ENCODE measurements at regions not wholly inside any gene's neighbourhood (a gene's known extent, or its start where the extent isn't known, plus 50 kb on each side); places are given as distances from the start of the nearest gene placed in this dataset.

DNA sequence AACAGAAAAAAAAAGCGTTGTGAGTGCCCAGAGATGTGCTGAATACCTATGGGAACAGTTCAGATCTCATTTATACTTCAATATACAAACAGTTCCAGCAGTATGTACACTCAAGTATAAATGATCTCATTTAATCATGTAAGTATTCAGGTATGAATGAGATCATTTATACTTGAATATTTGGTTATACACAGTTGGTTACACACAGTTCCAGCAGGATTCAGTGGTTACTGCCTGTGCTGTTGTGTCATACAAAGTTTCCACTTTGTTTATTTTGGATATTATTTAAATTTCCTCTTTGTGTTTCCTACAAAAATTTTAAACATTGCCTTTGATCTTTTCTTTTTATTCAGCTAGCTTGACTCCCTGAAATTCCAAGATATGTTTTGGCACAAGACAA is 293.5 kb upstream of the SLC39A10 start:
- TF ChIP-seq, protein P1, sequence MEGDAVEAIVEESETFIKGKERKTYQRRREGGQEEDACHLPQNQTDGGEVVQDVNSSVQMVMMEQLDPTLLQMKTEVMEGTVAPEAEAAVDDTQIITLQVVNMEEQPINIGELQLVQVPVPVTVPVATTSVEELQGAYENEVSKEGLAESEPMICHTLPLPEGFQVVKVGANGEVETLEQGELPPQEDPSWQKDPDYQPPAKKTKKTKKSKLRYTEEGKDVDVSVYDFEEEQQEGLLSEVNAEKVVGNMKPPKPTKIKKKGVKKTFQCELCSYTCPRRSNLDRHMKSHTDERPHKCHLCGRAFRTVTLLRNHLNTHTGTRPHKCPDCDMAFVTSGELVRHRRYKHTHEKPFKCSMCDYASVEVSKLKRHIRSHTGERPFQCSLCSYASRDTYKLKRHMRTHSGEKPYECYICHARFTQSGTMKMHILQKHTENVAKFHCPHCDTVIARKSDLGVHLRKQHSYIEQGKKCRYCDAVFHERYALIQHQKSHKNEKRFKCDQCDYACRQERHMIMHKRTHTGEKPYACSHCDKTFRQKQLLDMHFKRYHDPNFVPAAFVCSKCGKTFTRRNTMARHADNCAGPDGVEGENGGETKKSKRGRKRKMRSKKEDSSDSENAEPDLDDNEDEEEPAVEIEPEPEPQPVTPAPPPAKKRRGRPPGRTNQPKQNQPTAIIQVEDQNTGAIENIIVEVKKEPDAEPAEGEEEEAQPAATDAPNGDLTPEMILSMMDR (tag by site-specific recombination; IDR thresholded peaks at IDR 0.05): no peak
- TF ChIP-seq ZNF501 (tag by site-specific recombination; IDR thresholded peaks at IDR 0.05) (no peak), ZNF112 (tag by site-specific recombination; IDR thresholded peaks at IDR 0.05) (no peak), KLF10 (tag by site-specific recombination; IDR thresholded peaks at IDR 0.05) (no peak), ZNF155 (tag by site-specific recombination; IDR thresholded peaks at IDR 0.05) (no peak), ZFP3 (tag by site-specific recombination; IDR thresholded peaks at IDR 0.05; ENCODE audit: low read depth) (no peak), YY1 (tag by site-specific recombination; IDR thresholded peaks at IDR 0.05) (no peak), ZFP41 (tag by site-specific recombination; IDR thresholded peaks at IDR 0.05; ENCODE audit: borderline replicate concordance) (no peak)
- TF ChIP-seq, protein P2, sequence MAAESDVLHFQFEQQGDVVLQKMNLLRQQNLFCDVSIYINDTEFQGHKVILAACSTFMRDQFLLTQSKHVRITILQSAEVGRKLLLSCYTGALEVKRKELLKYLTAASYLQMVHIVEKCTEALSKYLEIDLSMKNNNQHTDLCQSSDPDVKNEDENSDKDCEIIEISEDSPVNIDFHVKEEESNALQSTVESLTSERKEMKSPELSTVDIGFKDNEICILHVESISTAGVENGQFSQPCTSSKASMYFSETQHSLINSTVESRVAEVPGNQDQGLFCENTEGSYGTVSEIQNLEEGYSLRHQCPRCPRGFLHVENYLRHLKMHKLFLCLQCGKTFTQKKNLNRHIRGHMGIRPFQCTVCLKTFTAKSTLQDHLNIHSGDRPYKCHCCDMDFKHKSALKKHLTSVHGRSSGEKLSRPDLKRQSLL (tag by site-specific recombination; IDR thresholded peaks at IDR 0.05): no peak
- TF ChIP-seq, protein P3, sequence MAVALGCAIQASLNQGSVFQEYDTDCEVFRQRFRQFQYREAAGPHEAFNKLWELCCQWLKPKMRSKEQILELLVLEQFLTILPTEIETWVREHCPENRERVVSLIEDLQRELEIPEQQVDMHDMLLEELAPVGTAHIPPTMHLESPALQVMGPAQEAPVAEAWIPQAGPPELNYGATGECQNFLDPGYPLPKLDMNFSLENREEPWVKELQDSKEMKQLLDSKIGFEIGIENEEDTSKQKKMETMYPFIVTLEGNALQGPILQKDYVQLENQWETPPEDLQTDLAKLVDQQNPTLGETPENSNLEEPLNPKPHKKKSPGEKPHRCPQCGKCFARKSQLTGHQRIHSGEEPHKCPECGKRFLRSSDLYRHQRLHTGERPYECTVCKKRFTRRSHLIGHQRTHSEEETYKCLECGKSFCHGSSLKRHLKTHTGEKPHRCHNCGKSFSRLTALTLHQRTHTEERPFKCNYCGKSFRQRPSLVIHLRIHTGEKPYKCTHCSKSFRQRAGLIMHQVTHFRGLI (tag by site-specific recombination; IDR thresholded peaks at IDR 0.05): no peak
